IMR-90 (cell line): ENCODE measurements at regions not wholly inside any gene's neighbourhood (a gene's known extent, or its start where the extent isn't known, plus 50 kb on each side); places are given as distances from the start of the nearest gene placed in this dataset.

Experiments used
- ATAC-seq: fragments of 200-7000 bp; cut with Tn5 transposase; 2 replicates; pipeline ENCODE4 v1.9.1; 2020; ENCODE audit warnings: low read depth, mild to moderate bottlenecking, moderate library complexity
- BruUV-seq: library from RNA; stranded (reverse); fragments of 400-500 nt; replicated peaks from 2 replicates; lab custom pipeline; 2021; lab: Mats Ljungman, UMichigan
- CTCF ChIA-PET: fragments of 300-600 bp; formaldehyde crosslinking; extraction: SDS; loops from one replicate; lab custom pipeline; 2021; ENCODE audit warnings: antibody characterized with exemption; lab: Yijun Ruan, JAX
- POLR2A ChIA-PET: fragments of 300-600 bp; sonication (Branson Sonifier 250); formaldehyde crosslinking; loops from one replicate; lab custom pipeline; 2022; ENCODE audit warnings: antibody characterized with exemption; ENCODE audit not compliant: unreplicated experiment; lab: Charles Lee
- DNase-seq: peaks from one replicate; pipeline ENCODE4 v3.0.0; 2013
- H2AFZ ChIP-seq: replicated peaks from 2 replicates; pipeline ENCODE3; 2013; ENCODE audit warnings: low read length, mild to moderate bottlenecking; ENCODE audit not compliant: poor library complexity
- H2AK5ac ChIP-seq: 2 replicates; pipeline ENCODE4 v1.6.1; 2013; ENCODE audit warnings: low read depth, low read length, inconsistent platforms
- H2AK9ac ChIP-seq: replicated peaks from 2 replicates; pipeline ENCODE3; 2013; ENCODE audit warnings: mild to moderate bottlenecking, low read depth, low read length, moderate library complexity; ENCODE audit not compliant: poor library complexity
- H2BK120ac ChIP-seq: 2 replicates; pipeline ENCODE4 v1.6.1; 2013; ENCODE audit warnings: low read depth, low read length, inconsistent platforms
- H2BK15ac ChIP-seq: 3 replicates; pipeline ENCODE4 v1.6.1; 2013; ENCODE audit warnings: low read depth, low read length, inconsistent platforms
- H2BK20ac ChIP-seq: 2 replicates; pipeline ENCODE4 v1.6.1; 2013; ENCODE audit warnings: low read depth, mild to moderate bottlenecking, inconsistent platforms, low read length, moderate library complexity
- H2BK5ac ChIP-seq: 2 replicates; pipeline ENCODE4 v1.6.1; 2013; ENCODE audit warnings: mild to moderate bottlenecking, low read depth, low read length, inconsistent platforms; ENCODE audit not compliant: poor library complexity, severe bottlenecking
- H3K14ac ChIP-seq: replicated peaks from 2 replicates; pipeline ENCODE4 v1.6.1; 2013; ENCODE audit warnings: low read depth, low read length, inconsistent platforms
- H3K18ac ChIP-seq: 2 replicates; pipeline ENCODE4 v1.6.1; 2013; ENCODE audit warnings: low read depth, low read length, control low read depth
- H3K23ac ChIP-seq: 2 replicates; pipeline ENCODE4 v1.6.1; 2013; ENCODE audit warnings: low read depth, low read length, inconsistent platforms
- H3K27ac ChIP-seq: 2 replicates; pipeline ENCODE4 v1.5.1; 2013; ENCODE audit warnings: mild to moderate bottlenecking, control low read depth, low read length; ENCODE audit not compliant: insufficient read depth
- H3K27me3 ChIP-seq: 2 replicates; pipeline ENCODE4 v1.6.1; 2013; ENCODE audit warnings: low read length; ENCODE audit not compliant: control insufficient read depth, insufficient read depth
- H3K36me3 ChIP-seq: 2 replicates; pipeline ENCODE4 v1.6.1; 2013; ENCODE audit warnings: low read length, mixed read lengths; ENCODE audit not compliant: control insufficient read depth, insufficient read depth
- H3K4ac ChIP-seq: 2 replicates; pipeline ENCODE4 v1.6.1; 2013; ENCODE audit warnings: low read depth, low read length, inconsistent platforms
- H3K4me1 ChIP-seq: 2 replicates; pipeline ENCODE4 v1.6.1; 2013; ENCODE audit warnings: low read length, mixed read lengths; ENCODE audit not compliant: control insufficient read depth, insufficient read depth
- H3K4me2 ChIP-seq: 2 replicates; pipeline ENCODE4 v1.6.1; 2013; ENCODE audit warnings: low read depth, mild to moderate bottlenecking, control low read depth, low read length, moderate library complexity
- H3K4me3 ChIP-seq: 2 replicates; pipeline ENCODE4 v1.5.1; 2013; ENCODE audit warnings: low read depth, mild to moderate bottlenecking, control low read depth, low read length, moderate library complexity; ENCODE audit not compliant: insufficient read depth
- H3K56ac ChIP-seq: 2 replicates; pipeline ENCODE4 v1.6.1; 2013; ENCODE audit warnings: low read length, inconsistent platforms; ENCODE audit not compliant: insufficient read depth; ENCODE audit errors: extremely low read depth
- H3K79me1 ChIP-seq, 2 experiments: 2 replicates each; pipeline ENCODE4 v1.6.1; 2013; ENCODE audit warnings: low read length in 2 of 2, inconsistent platforms in 1 of 2, low read depth in 1 of 2
- H3K9ac ChIP-seq: 2 replicates; pipeline ENCODE4 v1.6.1; 2013; ENCODE audit warnings: low read depth, low read length, control low read depth
- H3K9me1 ChIP-seq: 2 replicates; pipeline ENCODE4 v1.6.1; 2013; ENCODE audit warnings: low read length, inconsistent platforms; ENCODE audit not compliant: insufficient read depth
- H3K9me3 ChIP-seq: 2 replicates; pipeline ENCODE4 v1.6.1; 2013; ENCODE audit warnings: low read length; ENCODE audit not compliant: control insufficient read depth, insufficient read depth
- H4K20me1 ChIP-seq: 2 replicates; pipeline ENCODE4 v1.6.1; 2013; ENCODE audit warnings: low read length, inconsistent platforms; ENCODE audit not compliant: insufficient read depth
- H4K5ac ChIP-seq: 2 replicates; pipeline ENCODE4 v1.6.1; 2013; ENCODE audit warnings: mild to moderate bottlenecking, low read depth, low read length, control low read depth
- H4K8ac ChIP-seq, 2 experiments: 2 replicates each; pipeline ENCODE4 v1.6.1; 2013; ENCODE audit warnings: low read depth in 2 of 2, low read length in 2 of 2, control low read depth in 1 of 2, inconsistent platforms in 1 of 2
- H4K91ac ChIP-seq: 2 replicates; pipeline ENCODE4 v1.6.1; 2013; ENCODE audit warnings: low read depth, low read length, inconsistent platforms; ENCODE audit not compliant: insufficient read depth
- BHLHE40 ChIP-seq: fragments of 150-350 bp; IDR thresholded peaks from 2 replicates; pipeline ENCODE4 v1.6.1; 2016; ENCODE audit warnings: mild to moderate bottlenecking, low read depth, low read length
- CEBPB ChIP-seq: IDR thresholded peaks from 2 replicates; pipeline ENCODE4 v1.6.1; 2012; ENCODE audit warnings: low read depth, low read length, improper control_type of control experiment
- CHD1 ChIP-seq: IDR thresholded peaks from 2 replicates; pipeline ENCODE4 v1.6.1; 2012; ENCODE audit warnings: low read depth, low read length, improper control_type of control experiment
- FOS ChIP-seq: fragments of 150-350 bp; IDR thresholded peaks from 2 replicates; pipeline ENCODE4 v1.6.1; 2016; ENCODE audit warnings: low read depth, low read length
- MAFK ChIP-seq: IDR thresholded peaks from 2 replicates; pipeline ENCODE4 v1.6.1; 2012; ENCODE audit warnings: low read depth, low read length, improper control_type of control experiment
- MAZ ChIP-seq: IDR thresholded peaks from 2 replicates; pipeline ENCODE4 v1.6.1; 2012; ENCODE audit warnings: low read depth, mild to moderate bottlenecking, low read length, improper control_type of control experiment, moderate library complexity, borderline replicate concordance
- MXI1 ChIP-seq: IDR thresholded peaks from 2 replicates; pipeline ENCODE4 v1.6.1; 2012; ENCODE audit warnings: low read depth, mild to moderate bottlenecking, low read length, moderate library complexity, borderline replicate concordance
- NFE2L2 ChIP-seq: fragments of 150-350 bp; IDR thresholded peaks from 2 replicates; pipeline ENCODE4 v1.6.1; 2016; ENCODE audit warnings: low read depth, mild to moderate bottlenecking, low read length
- POLR2A ChIP-seq: IDR thresholded peaks from 2 replicates; pipeline ENCODE4 v1.6.1; 2012; ENCODE audit warnings: mild to moderate bottlenecking, low read depth, low read length
- RAD21 ChIP-seq: IDR thresholded peaks from 2 replicates; pipeline ENCODE4 v1.6.1; 2012; ENCODE audit warnings: low read length, improper control_type of control experiment
- RCOR1 ChIP-seq: IDR thresholded peaks from 2 replicates; pipeline ENCODE4 v1.6.1; 2012; ENCODE audit warnings: mild to moderate bottlenecking, low read length, improper control_type of control experiment; ENCODE audit not compliant: insufficient replicate concordance
- RFX5 ChIP-seq: IDR thresholded peaks from 2 replicates; pipeline ENCODE4 v1.8.0; 2012; ENCODE audit warnings: low read depth, mild to moderate bottlenecking, low read length, moderate library complexity
- SMC3 ChIP-seq: fragments of 150-350 bp; IDR thresholded peaks from 2 replicates; pipeline ENCODE4 v1.6.1; 2016; ENCODE audit warnings: low read depth, mild to moderate bottlenecking, antibody characterized with exemption, low read length, moderate library complexity
- WGBS, 2 experiments: methylation state at CpG; one replicate each; pipeline versions ENCODE4 v1.1.5 to v1.1.7; 2013; ENCODE audit warnings: missing lambda C conversion rate in 2 of 2; ENCODE audit not compliant: insufficient read length in 1 of 2; ENCODE audit errors: extremely low coverage in 2 of 2; 5-methylcytosine and 5-hydroxymethylcytosine counted together
- dilution Hi-C: fragments of 300-500 bp; cut with HindIII; formaldehyde crosslinking; loops from one replicate; pipeline ENCODE4 v1.14.3; 2018; ENCODE audit warnings: low sequenced_read_pairs; ENCODE audit not compliant: unreplicated experiment
- in situ Hi-C: fragments of 300-500 bp; cut with MboI; formaldehyde crosslinking; loops from 3 replicates; pipeline ENCODE4 v1.14.3; 2019; ENCODE audit warnings: low sequenced_read_pairs, inconsistent platforms, mixed read lengths
- intact Hi-C: fragments of 100-400 bp; cut with micrococcal nuclease; formaldehyde crosslinking; loops from 2 replicates; pipeline ENCODE4 v1.10.0; 2022
- TF ChIP-seq, protein P1 (sequence below): fragments of 150-350 bp; IDR thresholded peaks from 2 replicates; pipeline ENCODE4 v1.6.1; 2017; ENCODE audit warnings: mild to moderate bottlenecking, antibody characterized with exemption, low read length, low read depth
- TF ChIP-seq, protein P2 (sequence below): conservative IDR thresholded peaks from 2 replicates; pipeline ENCODE4 v1.5.1; 2012; ENCODE audit warnings: mild to moderate bottlenecking, low read depth, low read length, improper control_type of control experiment
- TF ChIP-seq, protein P3 (sequence below): fragments of 150-350 bp; IDR thresholded peaks from 2 replicates; pipeline ENCODE4 v1.6.1; 2016; ENCODE audit warnings: low read depth, mild to moderate bottlenecking, low read length, moderate library complexity, borderline replicate concordance

DNA sequence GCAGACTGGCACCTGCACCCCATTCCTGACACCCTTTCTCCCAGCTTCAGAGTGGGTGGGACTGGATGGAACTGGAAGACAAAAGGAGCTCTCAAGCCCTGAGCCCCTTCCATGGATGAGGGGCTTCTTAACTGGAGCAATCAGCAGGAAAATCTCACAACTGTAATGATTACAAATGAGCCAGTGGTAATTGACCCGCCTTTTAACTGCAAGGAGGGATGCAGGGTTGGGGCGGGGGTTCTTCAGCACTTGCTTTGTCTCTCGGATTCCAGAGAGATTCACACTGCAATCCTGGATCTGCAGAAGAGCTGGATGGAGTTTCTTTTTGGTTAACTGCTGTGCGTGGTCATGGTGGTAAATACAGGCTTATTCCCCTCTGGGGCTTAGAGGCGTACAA, 160.1 kb upstream of the SHB start:
- no peak for ATAC-seq
- dilution Hi-C loops: no loop called here
- intact Hi-C loops: no loop called here

More for the DNA sequence above, 160.1 kb upstream of the SHB start:
- no peaks in the 10 kb centered on the region for H3K79me1 ChIP-seq
- no peak overlapping the region for H2BK5ac ChIP-seq
- H3K27ac ChIP-seq: no peak overlapping the region
- no peak overlapping the region for H3K4ac ChIP-seq
- H3K18ac ChIP-seq: no peak overlapping the region
- ChIA-PET POLR2A (no interaction called here), CTCF (no interaction called here)
- H4K20me1 ChIP-seq: no peaks in the 10 kb centered on the region
- no peak overlapping the region for H4K91ac ChIP-seq
- H2AFZ ChIP-seq: no peak overlapping the region
- H2BK15ac ChIP-seq: no peak overlapping the region
- no peaks in the 10 kb centered on the region for H3K36me3 ChIP-seq
- no peak overlapping the region for H2BK20ac ChIP-seq
- H2BK120ac ChIP-seq: no peak overlapping the region
- H3K9me1 ChIP-seq: no peaks in the 10 kb centered on the region
- H2AK9ac ChIP-seq: no peak overlapping the region
- no peak for DNase-seq
- no peak overlapping the region for H3K23ac ChIP-seq
- BruUV-seq: no TSS peak
- H4K8ac ChIP-seq: no peak overlapping the region
- H3K9ac ChIP-seq: no peak overlapping the region
- H3K56ac ChIP-seq: no peak overlapping the region
- no CpG with 5 or more reads among the region's 5 CpGs for WGBS, 2 experiments
- peaks cover 55% of the 10 kb centered on the region for H3K27me3 ChIP-seq
- H3K4me3 ChIP-seq: no peak overlapping the region
- no peak overlapping the region for H3K14ac ChIP-seq
- 0 out of 2 replicates have a peak, but pooled peaks cover 2% of the 10 kb centered on the region for H3K4me1 ChIP-seq
- no peak overlapping the region for H4K5ac ChIP-seq
- in situ Hi-C loops: no loop called here
- no peak overlapping the region for H2AK5ac ChIP-seq
- TF ChIP-seq CHD1 (no peak), MXI1 (no peak), SMC3 (no peak), RFX5 (no peak), MAZ (no peak), POLR2A (no peak), RAD21 (no peak), NFE2L2 (no peak), MAFK (no peak), RCOR1 (no peak), CEBPB (no peak), FOS (no peak), BHLHE40 (no peak)
- TF ChIP-seq, protein P1, sequence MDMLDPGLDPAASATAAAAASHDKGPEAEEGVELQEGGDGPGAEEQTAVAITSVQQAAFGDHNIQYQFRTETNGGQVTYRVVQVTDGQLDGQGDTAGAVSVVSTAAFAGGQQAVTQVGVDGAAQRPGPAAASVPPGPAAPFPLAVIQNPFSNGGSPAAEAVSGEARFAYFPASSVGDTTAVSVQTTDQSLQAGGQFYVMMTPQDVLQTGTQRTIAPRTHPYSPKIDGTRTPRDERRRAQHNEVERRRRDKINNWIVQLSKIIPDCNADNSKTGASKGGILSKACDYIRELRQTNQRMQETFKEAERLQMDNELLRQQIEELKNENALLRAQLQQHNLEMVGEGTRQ: no peak
- TF ChIP-seq, protein P2, sequence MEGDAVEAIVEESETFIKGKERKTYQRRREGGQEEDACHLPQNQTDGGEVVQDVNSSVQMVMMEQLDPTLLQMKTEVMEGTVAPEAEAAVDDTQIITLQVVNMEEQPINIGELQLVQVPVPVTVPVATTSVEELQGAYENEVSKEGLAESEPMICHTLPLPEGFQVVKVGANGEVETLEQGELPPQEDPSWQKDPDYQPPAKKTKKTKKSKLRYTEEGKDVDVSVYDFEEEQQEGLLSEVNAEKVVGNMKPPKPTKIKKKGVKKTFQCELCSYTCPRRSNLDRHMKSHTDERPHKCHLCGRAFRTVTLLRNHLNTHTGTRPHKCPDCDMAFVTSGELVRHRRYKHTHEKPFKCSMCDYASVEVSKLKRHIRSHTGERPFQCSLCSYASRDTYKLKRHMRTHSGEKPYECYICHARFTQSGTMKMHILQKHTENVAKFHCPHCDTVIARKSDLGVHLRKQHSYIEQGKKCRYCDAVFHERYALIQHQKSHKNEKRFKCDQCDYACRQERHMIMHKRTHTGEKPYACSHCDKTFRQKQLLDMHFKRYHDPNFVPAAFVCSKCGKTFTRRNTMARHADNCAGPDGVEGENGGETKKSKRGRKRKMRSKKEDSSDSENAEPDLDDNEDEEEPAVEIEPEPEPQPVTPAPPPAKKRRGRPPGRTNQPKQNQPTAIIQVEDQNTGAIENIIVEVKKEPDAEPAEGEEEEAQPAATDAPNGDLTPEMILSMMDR: no peak
- TF ChIP-seq, protein P3, sequence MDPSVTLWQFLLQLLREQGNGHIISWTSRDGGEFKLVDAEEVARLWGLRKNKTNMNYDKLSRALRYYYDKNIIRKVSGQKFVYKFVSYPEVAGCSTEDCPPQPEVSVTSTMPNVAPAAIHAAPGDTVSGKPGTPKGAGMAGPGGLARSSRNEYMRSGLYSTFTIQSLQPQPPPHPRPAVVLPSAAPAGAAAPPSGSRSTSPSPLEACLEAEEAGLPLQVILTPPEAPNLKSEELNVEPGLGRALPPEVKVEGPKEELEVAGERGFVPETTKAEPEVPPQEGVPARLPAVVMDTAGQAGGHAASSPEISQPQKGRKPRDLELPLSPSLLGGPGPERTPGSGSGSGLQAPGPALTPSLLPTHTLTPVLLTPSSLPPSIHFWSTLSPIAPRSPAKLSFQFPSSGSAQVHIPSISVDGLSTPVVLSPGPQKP: no peak
- H3K9me3 ChIP-seq: no peaks in the 10 kb centered on the region
- H3K4me2 ChIP-seq: no peak overlapping the region
